Sciatic nerve (tissue), 2 donors: ENCODE measurements at regions not wholly inside any gene's neighbourhood (a gene's known extent, or its start where the extent isn't known, plus 50 kb on each side); places are given as distances from the start of the nearest gene placed in this dataset.
A peak's percentile ranks its signal among the peaks of the same experiment; 100 is the strongest.

Experiments used
- ATAC-seq: fragments of 200-7000 bp; cut with Tn5 transposase; one replicate; pipeline ENCODE4 v1.9.1; 2020; ENCODE audit warnings: mild to moderate bottlenecking, moderate library complexity
- DNase-seq: peaks from one replicate; pipeline ENCODE4 v3.0.0-alpha.2; 2020; ENCODE audit warnings: low spot score
- intact Hi-C: fragments of 100-400 bp; cut with DNase I; formaldehyde crosslinking; loops from one replicate; pipeline ENCODE4 v1.14.2; 2022
- donor health status: DM: no; HTN: no; CAD: no.
- donor health status: DM: no; HTN: no; CAD: no.

DNA sequence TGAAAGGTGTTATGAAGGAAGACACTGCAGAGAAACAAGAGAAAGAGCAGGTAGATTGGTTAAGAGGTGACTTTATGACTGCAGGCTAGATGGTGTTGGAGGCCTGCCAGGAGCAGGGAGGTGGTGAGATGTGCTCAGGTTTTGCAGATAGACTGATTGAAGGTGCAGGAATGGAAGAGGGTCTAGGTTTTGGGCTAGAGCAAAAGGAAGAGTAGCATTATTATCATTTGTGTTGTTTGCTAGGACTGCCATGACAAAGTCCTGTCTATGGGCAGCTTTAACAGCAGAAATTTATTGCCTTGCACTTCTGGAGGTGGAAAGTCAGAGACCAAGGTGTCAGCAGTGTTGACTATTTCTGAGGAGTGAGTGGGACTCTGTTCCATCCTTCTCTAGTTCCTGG is 172.9 kb upstream of the SOX11 start:
- ATAC-seq, result no peak
- intact Hi-C loops, result no loop called here

DNA sequence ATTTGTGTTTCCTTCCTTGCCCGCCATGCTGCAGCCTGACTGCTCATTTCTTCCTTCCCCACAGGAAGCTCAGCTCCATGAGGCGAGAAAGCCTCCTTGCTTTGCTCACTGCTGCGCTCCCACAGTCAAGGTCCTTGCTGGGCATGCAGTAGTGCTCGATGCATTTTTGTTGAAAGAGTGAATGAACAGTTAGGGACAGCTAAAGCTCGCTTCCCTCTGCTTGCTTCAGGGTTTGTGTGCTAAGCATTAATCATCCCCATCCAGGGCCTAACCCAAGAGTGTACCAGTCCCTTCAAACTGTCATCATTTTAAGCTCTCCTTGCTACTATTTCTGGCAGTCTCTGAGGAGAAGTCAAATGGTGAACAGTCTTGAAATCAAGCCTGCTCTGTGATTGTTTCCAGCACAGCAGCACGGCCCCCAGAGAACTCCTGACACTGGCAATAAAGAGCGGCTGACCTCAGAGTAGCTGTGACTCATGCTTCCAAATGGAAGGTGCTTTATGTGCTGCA is 171.7 kb upstream of the SOX11 start:
- peak; percentile 44 for ATAC-seq
- no peak for DNase-seq
- intact Hi-C loops, result no loop called here

More for the DNA sequence above, 172.9 kb upstream of the SOX11 start:
- DNase-seq, result no peak

DNA sequence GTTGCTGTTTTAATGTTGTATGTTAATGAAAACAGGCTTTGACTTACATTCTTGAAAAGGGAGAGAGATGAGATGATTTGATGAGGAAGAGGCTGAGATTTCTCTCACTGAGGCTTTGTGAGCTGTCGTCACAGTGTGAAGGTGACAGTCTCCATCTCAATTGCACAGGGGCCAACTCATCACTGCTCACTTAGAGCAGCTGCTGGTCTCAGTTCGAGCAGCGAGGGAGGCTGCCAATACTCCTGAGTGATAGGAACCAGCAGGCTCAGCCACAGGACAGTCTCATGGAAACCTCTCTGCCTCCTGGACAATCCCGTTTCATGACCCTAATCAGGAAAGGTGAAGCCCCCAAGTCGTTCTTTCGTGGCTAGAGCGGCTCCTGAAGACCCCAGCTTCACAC is 170.7 kb upstream of the SOX11 start:
- no peak for ATAC-seq
- DNase-seq, result no peak
- intact Hi-C loops, result no loop called here

DNA sequence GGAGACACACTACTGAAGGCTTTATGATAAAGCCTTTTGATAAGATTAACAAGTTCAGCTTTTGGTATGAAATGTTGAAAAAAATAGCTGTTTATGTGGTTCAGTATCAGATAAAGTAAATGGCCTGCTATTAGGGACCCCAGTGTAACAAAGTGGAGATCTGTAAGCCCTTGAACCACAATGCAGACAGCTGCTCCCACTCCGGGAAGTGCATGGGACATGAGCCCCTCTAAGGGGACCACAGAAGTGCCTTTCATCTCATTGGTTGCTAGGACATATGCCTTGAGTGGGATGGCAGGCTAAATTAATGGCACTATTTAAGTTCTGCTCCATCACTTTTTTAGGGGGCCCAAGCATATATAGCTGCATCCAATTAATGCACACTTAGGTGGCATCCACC is 167.6 kb upstream of the SOX11 start:
- no peak for ATAC-seq
- intact Hi-C loops, result no loop called here
- DNase-seq, result no peak

DNA sequence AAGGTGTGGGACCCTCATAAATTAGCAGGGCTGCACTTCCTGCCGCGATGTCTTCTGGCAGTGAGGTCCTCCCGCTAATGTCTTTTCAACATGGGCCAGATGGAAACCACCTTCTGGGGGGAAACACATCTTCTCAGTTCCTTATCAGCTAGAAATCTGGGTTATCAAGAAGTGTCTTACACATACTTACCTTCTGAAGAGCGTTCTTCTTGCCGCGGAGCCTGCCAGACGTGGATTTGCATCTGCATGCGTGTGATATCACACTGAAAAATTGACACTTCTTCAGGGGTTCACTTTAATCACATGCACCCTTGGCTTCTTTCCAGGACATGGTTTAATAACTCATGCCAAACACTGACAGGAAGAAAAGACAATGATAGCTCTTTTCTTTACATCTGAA is 163.5 kb upstream of the SOX11 start:
- DNase-seq, result no peak
- no peak for ATAC-seq
- intact Hi-C loops, result no loop called here

DNA sequence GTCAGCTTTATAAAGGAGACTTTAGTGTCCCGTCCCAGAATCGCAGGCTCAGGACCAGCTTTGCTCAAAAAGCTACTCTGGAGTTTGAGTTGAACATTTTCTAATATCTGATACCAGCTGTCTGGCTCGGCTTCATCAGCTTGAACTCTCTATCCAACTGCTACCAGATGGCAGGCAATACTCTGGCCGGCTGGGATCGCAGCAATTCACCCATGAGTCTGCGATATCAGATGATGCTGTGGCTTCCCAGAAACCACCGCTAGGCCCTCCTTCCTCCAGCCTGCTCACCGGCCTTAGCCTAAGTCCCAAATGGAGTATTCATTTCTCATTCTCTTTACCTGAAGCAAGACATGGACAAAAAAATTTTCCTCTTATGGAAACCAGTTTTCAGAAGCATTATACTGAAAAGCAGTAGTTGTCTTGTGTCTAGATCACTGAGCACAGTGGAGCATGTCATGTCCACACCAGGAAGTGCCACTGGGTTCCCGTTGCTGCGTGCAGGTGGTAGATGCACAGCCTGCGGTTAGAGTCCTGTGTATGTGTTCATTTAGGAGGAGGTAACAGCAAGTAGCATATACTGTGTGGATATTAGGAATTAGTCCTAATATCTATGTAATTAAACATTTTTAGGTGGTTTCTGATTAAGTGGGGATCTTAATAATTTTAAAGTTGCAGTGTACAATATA is 162.0 kb upstream of the SOX11 start:
- DNase-seq, result no peak
- intact Hi-C loops, result no loop called here

DNA sequence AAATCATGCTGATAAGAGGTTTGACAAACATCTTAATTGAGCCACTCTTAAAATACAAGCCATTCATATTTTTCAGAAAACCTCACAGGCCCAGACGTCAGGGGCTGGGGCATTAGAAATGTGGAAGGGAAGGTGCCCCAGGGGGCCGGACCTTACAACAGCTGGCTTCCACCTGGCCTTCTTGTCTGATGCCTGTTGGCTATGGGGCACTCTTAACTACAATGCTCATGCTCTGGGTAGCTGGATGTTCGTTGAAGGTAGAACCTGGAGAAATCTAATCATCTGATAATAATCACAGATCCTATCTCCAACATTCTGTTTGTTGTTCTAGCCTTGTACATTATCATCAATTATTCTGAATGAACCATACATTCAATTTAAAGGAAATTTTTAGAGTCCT is 156.9 kb upstream of the SOX11 start:
- DNase-seq, result no peak
- ATAC-seq, result no peak
- intact Hi-C loops, result no loop called here

More for the DNA sequence above, 162.0 kb upstream of the SOX11 start:
- no peak for ATAC-seq

DNA sequence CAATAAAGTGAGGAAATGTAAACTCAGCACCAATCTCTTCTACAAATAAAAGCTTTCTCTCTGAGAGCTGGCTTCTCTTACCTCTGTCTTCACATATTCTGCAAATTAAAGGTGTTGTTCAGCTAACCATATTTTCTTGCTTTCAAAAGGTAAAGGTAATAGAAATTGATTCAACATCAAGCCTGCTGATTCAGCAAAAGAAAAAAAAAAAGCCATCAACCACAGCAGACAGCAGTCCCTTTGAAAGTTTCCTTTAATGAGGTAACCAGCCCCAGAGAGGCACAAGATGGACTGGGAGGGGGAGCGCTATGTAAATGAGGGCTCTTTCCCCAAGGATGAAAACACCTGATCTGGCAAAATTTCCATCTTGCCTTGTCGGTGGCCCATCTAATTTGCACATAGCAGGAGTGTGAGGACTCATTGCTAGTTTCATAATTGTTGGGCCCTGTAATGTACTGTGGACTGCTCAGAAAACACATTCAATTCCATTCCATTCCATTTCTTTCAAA is 154.9 kb upstream of the SOX11 start:
- ATAC-seq, result no peak
- intact Hi-C loops, result no loop called here
- no peak for DNase-seq

DNA sequence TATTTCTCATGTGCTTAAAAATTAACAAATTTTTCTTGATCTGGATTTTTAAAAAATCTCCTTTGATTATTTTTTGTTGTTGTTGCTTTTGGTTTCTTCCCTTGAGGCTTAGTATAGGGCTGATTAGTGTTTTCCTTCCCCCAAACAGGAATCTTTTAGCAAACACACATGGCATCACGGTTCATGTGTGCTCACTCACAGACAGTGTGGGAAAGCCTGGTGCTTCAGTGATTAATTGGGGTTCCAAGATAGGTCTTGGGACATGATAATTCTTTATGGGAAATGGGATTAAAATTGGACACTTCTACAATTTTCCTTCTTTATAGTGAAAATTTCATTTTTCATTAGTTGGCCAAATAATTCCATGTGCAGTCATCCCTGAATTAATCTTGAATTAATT is 153.9 kb upstream of the SOX11 start:
- intact Hi-C loops, result no loop called here
- ATAC-seq, result no peak

DNA sequence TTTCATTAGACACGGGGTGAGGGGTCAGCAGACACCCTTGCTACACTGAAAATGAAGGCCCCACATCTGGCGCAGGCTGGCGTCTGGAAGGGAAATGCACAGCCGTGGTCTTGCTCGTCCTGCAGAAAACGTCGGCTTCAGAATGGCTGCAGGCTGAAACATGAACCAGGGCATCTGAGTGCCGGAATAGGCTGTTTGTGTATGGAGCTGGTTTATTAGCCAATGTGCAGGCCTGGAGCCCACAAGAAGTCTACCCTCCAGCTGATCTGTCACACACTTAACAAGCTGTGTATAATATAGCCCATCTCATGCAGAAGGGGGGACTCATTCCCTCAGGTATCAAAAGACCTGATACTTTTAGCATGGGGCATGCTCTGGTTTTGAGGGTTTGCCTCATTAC is 153.4 kb upstream of the SOX11 start:
- intact Hi-C loops, result no loop called here
- ATAC-seq, result no peak

More for the DNA sequence above, 153.9 kb upstream of the SOX11 start:
- no peak for DNase-seq

DNA sequence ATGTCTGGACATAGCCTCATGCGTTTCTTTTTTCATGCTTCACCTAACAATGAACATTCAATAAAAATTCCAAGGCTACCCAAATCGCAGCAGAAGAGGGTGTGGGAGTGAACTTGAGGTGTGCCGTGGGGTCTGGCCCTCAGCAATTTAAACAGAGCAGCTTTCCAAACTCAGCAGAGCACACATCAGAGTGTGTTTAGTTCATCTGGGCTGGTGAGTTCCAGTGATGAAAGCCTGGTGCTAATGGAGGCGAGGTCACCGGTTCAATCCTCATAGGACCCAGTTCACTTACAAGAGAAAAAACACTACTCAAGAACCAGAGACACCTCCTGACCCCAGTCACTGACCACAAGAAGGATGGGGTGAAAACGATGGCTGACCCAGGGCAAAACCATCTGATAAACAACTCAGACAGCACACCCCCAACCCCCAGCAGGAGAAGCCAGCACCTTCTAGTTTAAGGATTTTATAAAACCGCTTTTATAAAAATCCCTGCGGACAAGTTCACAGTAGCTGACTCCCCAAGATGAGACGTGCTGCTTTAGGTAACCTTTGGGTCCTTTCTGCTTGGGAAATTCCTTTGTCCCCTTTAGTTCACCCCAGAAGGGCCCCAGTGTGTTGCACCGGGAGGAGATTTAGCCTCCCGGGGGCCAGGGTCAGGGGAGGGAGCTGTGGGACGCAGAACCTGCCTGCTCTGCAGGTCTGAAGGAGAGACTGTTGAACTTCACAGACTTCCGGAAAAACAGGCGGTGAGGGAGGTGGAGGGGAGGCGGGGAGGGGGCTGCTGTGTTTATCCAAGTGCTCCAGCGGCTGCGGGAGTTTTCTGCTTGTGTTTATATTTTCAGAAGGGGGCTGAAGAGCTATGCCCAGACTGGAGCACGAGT is 152.7 kb upstream of the SOX11 start:
- DNase-seq, result no peak
- peak; percentile 32 for ATAC-seq
- intact Hi-C loops, result no loop called here

More for the DNA sequence above, 153.4 kb upstream of the SOX11 start:
- no peak for DNase-seq

DNA sequence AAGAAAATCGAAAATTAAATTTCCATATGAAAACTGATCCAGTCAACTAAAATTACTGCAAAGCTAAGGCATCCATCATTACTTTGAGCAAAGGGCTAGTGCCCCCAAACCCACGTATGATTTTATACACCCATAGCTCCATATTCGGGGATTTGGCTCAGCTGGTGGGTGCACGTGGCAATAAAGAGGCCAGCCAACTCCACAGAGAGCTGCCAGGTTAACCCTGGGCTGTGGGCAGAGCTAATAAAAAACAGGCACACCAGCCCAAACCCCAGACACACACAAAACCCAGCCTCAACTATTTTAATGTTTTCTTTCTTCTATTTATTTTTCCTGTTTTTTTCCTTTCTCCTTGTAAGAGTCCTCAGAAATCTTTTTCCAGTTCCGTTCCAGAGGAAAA is 151.3 kb upstream of the SOX11 start:
- ATAC-seq, result no peak
- DNase-seq, result no peak
- intact Hi-C loops, result no loop called here

DNA sequence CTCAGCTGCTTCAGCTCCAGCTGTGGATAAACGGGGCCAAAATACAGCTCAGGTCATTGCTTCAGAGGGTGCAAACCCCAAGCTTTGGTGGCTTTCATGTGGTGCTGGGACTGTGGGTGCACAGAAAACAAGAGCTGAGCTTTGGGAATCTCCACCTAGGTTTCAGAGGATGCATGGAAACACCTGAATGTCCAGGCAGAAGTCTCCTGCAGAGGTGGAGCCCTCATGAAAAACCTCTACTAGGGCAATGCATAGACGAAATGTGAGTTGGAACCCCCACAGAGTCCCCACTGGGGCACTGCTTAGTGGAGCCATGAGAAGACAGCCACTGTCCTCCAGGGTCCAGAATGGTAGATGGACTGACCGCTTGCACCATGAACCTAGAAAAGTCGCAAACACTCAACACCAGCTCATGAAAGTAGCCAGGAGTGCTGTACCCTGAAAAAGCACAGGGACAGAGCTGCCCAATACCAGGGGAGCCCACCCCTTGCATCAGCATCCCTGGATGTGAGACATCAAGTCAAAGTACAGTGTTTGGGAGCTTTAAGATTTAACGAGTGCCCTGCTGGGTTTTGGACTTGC is 147.9 kb upstream of the SOX11 start:
- no peak for DNase-seq
- intact Hi-C loops, result no loop called here
- no peak for ATAC-seq

DNA sequence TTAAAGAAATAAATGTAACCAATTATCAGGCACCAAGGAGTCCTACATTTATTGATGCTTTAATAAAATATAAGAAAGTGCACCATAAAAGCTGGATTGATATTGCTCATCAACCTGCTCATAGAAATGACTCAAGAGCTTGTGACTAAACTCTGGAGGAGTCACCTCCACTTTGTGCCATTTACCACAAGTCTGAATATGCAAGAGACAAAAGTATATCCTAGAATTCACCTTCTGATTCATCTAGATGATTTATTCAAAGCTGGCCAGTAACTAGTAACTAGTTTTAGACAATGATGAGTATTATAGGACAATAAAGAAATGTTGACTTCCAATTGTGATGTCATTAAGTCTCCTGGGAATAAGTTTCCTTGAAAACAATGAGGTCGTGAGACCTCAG is 146.0 kb upstream of the SOX11 start:
- intact Hi-C loops, result no loop called here
- no peak for ATAC-seq
- no peak for DNase-seq

DNA sequence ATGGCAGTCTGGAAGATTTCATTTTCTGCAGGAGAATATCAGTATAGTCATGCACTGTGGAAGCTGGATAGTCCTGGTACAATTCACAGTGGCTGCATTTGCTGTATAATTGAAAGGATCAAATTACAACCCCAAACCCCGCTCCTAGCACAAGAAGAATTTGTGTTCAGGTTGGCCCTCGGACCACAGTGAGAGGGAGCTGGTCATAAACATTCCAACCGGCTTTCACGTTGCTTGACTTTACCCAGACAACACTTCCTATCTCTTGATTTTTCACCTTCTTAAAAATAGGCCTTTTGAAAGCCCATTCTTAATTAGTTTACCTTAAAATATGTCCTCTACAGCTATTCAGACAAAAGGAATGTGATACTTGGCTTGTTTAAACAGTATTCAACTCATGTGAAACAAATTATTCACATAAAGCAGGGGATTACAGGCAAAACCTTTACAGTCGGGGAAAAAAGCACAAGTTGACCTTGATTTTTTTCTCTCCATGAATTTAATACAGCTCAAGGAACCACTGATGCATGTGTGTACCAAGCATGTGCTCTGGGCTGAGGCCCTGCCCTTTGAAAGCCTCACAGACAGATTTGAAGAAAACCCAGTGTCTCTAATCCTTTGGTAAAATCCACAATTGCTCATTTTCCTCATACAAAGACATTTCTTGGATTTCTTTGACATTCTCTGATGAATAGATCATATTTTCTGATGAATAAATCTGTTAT is 143.0 kb upstream of the SOX11 start:
- intact Hi-C loops, result no loop called here

DNA sequence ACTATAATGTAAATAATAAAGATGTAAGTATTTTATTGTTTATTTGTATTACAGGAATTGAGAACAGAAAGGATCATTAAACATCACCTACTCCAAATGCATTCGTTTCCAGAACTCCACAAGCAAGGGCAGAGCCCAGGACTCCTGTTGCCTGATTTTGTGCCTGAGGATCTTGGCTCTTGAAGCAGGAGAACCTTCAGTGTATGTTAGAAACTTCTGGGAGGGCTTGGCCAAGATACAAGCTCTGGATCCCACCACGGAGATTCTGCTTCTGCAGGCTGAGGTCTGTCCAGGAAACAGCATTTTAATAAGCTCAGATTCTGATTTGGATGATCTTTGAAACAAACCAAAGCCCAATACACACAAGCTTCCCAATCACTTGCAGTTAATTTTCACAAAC is 142.4 kb upstream of the SOX11 start:
- ATAC-seq (no peak), DNase-seq (no peak)

More for the DNA sequence above, 143.0 kb upstream of the SOX11 start:
- no peak for DNase-seq
- ATAC-seq, result no peak

DNA sequence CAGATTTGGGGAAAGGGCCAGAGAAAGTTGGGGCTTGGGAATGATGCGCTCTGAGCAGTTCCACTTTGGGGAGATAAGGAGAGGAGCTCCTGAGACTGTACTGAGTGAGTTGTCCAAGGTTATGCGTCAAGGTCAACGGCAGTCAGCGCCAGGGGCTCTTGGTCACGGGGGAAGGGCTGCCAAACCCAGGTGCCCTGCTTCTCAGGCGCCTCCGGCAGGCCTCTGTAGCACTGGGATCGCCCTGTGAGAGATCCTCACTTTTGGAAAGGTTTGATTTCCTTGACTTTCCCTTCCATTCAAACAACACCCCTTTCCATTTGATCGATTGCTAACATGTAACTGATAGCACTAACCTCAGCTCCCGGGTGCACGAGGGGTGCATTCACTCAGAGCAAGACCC is 136.5 kb upstream of the SOX11 start:
- no peak for DNase-seq
- no peak for ATAC-seq
- intact Hi-C loops, result no loop called here

More for the DNA sequence above, 142.4 kb upstream of the SOX11 start:
- intact Hi-C loops, result no loop called here

DNA sequence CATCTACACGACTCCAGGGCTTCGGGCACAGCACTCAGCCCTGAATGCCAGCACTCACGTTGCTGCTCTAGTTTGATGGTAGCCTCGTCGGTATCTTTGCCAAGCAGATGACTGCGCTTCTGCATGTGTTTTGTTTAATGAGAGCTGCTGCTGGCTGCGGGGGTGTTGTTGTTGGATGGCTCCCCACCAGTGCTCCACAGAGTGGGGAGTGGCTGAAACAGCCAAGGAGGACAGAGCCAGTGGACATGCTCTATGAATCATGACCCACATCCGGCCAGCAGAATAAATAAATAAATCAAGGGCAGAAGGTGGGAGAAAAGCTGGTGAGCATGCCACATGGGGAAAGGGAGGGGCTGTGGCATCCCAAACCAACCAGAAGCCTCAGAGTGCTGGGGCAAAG is 131.2 kb upstream of the SOX11 start:
- DNase-seq (peak; percentile 65), ATAC-seq (peak; percentile 94)
- intact Hi-C loops, result no loop called here

DNA sequence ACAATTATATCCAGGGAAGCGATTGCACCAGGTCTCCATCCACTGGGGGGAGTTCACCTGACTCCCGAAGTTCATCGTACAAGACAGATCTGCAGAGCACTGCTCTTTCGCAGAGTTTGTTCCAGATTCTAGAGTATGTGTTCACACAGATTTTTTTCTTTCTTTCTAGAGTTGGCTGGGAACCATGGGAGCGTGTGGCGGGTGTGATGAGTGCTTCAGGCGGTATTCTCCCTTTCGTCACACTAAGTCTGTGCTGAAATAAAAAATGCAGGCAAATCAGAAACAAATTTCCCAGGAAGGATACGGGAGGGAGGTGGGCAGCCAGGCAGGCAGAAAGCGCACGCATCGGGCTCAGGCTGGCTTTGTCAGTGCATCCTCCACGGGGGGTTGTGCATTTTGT is 129.8 kb upstream of the SOX11 start:
- intact Hi-C loops, result no loop called here
- ATAC-seq, result no peak
- DNase-seq, result no peak
